DOHH2 (cell line): ENCODE measurements at regions not wholly inside any gene's neighbourhood (a gene's known extent, or its start where the extent isn't known, plus 50 kb on each side); places are given as distances from the start of the nearest gene placed in this dataset.

ENCODE experiments used
- EZH2phosphoT487 ChIP-seq: fragments of 200-600 bp; sonication (generic); IDR thresholded peaks from 2 replicates; pipeline ENCODE4 v1.6.1; 2017; ENCODE audit warnings: borderline replicate concordance, mild to moderate bottlenecking, antibody characterized with exemption, low read length, moderate library complexity, mixed read lengths
- TF ChIP-seq, protein P1 (sequence below): fragments of 200-600 bp; sonication (generic); IDR thresholded peaks from one replicate; pipeline ENCODE4 v1.5.1; 2014; ENCODE audit warnings: antibody characterized with exemption, mild to moderate bottlenecking, low read depth, low read length; ENCODE audit not compliant: poor library complexity, severe bottlenecking

DNA sequence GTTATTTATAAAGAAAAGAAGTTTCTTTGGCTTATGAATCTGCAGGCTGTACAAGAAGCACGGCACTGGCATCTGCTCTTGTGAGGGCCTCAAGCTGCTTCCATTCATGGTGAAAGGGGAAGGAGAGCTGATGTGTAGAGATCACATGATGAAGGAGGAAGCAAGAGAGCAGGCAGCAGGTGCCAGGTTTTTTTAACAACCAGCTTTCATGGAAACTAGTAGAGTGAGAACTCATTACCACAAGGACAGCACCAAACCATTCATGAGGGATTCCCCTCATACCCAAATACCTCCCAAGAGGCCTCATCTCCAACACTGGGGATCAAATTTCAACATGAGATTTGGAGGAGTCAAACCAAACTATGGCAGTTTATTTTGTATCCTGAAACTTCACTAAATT lies 85.8 kb upstream of the CAMK1G start:
- TF ChIP-seq, protein P1, sequence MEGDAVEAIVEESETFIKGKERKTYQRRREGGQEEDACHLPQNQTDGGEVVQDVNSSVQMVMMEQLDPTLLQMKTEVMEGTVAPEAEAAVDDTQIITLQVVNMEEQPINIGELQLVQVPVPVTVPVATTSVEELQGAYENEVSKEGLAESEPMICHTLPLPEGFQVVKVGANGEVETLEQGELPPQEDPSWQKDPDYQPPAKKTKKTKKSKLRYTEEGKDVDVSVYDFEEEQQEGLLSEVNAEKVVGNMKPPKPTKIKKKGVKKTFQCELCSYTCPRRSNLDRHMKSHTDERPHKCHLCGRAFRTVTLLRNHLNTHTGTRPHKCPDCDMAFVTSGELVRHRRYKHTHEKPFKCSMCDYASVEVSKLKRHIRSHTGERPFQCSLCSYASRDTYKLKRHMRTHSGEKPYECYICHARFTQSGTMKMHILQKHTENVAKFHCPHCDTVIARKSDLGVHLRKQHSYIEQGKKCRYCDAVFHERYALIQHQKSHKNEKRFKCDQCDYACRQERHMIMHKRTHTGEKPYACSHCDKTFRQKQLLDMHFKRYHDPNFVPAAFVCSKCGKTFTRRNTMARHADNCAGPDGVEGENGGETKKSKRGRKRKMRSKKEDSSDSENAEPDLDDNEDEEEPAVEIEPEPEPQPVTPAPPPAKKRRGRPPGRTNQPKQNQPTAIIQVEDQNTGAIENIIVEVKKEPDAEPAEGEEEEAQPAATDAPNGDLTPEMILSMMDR = no peak
- TF ChIP-seq EZH2phosphoT487 = no peak
